ENCODE measurements at regions not wholly inside any gene's neighbourhood (a gene's known extent, or its start where the extent isn't known, plus 50 kb on each side); places are given as distances from the start of the nearest gene placed in this dataset.
"Not testable (repeated sequence)": the region's sequence is repeated elsewhere in the genome, so short reads cannot be mapped to it uniquely, and the experiment has no call there.

GRCh38 chr9:88280816-88281382, 107.3 kb upstream of the SPIN1 start:
- peak; percentile 25 for DNase-seq (ENCODE audit: low spot score)

GRCh38 chr9:88278036-88278435, 110.2 kb upstream of the SPIN1 start:
- DNase-seq (ENCODE audit: low spot score): no peak

- DNase-seq (ENCODE audit: low spot score): no peak
These were observed 114.2 kb upstream of the SPIN1 start for GRCh38 chr9:88274078-88274477.

GRCh38 chr9:88272986-88273385, 115.3 kb upstream of the SPIN1 start:
- no peak for DNase-seq (ENCODE audit: low spot score)

GRCh38 chr9:88270413-88270812, 117.8 kb upstream of the SPIN1 start:
- peak; percentile 76 for DNase-seq (ENCODE audit: low spot score)

- no peak for DNase-seq (ENCODE audit: low spot score)
These were observed 119.4 kb upstream of the SPIN1 start for GRCh38 chr9:88268886-88269285.

- DNase-seq (ENCODE audit: low spot score): no peak
These were observed 121.0 kb upstream of the SPIN1 start for GRCh38 chr9:88267283-88267682.

- no peak for DNase-seq (ENCODE audit: low spot score)
These were observed 121.8 kb upstream of the SPIN1 start for GRCh38 chr9:88266416-88266815.

GRCh38 chr9:88259001-88259400, 120.7 kb upstream of the SPATA31C2 start:
- no peak for DNase-seq (ENCODE audit: low spot score)

GRCh38 chr9:88258601-88259000, 120.3 kb upstream of the SPATA31C2 start:
- DNase-seq (ENCODE audit: low spot score): no peak

- DNase-seq (ENCODE audit: low spot score): peak; percentile 53
These were observed 119.7 kb upstream of the SPATA31C2 start for GRCh38 chr9:88258024-88258423.

- DNase-seq (ENCODE audit: low spot score): no peak
These were observed 117.9 kb upstream of the SPATA31C2 start for GRCh38 chr9:88256216-88256615.

- DNase-seq (ENCODE audit: low spot score): not testable (repeated sequence)
These were observed 117.5 kb upstream of the SPATA31C2 start for GRCh38 chr9:88255806-88256205.

- DNase-seq (ENCODE audit: low spot score): no peak
These were observed 113.6 kb upstream of the SPATA31C2 start for GRCh38 chr9:88251903-88252302.

- DNase-seq (ENCODE audit: low spot score): no peak
These were observed 105.5 kb upstream of the SPATA31C2 start for GRCh38 chr9:88243736-88244135.

- no peak for DNase-seq (ENCODE audit: low spot score)
These were observed 104.6 kb upstream of the SPATA31C2 start for GRCh38 chr9:88242879-88243278.

GRCh38 chr9:88237991-88238571, 99.8 kb upstream of the SPATA31C2 start:
- no peak for DNase-seq (ENCODE audit: low spot score)

- DNase-seq (ENCODE audit: low spot score): no peak
These were observed 99.2 kb upstream of the SPATA31C2 start for GRCh38 chr9:88237479-88237961.

- no peak for DNase-seq (ENCODE audit: low spot score)
These were observed 98.5 kb upstream of the SPATA31C2 start for GRCh38 chr9:88236511-88237478.

- no peak for DNase-seq (ENCODE audit: low spot score)
These were observed 97.3 kb upstream of the SPATA31C2 start for GRCh38 chr9:88235615-88236014.

- DNase-seq (ENCODE audit: low spot score): no peak
These were observed 95.8 kb upstream of the SPATA31C2 start for GRCh38 chr9:88234114-88234513.

GRCh38 chr9:88233091-88233490, 94.8 kb upstream of the SPATA31C2 start:
- no peak for DNase-seq (ENCODE audit: low spot score)

- DNase-seq (ENCODE audit: low spot score): peak; percentile 22
These were observed 92.3 kb upstream of the SPATA31C2 start for GRCh38 chr9:88230612-88231011.
